ENCODE measurements at regions not wholly inside any gene's neighbourhood (a gene's known extent, or its start where the extent isn't known, plus 50 kb on each side); places are given as distances from the start of the nearest gene placed in this dataset.

DNA sequence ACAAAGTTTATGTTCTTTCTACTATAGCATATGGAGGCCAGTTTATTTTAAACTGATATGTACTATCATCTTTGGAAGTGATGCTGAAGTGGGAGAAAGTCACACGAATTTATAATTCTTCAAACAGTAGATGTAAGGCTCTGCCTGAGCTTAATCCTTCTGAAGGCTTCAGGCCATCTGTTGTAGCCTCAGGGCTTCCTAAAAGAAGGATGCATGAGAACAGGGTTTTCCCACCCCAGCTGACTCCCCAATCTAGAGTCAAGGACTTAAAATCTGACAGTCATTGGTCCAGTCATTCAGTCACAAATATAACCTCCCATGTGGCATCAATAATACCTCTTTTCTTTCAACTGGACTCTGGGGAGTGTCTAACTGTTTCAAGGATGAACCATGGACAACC is 330.5 kb downstream of the KCNS3 start:
- TF ChIP-seq, protein P1, sequence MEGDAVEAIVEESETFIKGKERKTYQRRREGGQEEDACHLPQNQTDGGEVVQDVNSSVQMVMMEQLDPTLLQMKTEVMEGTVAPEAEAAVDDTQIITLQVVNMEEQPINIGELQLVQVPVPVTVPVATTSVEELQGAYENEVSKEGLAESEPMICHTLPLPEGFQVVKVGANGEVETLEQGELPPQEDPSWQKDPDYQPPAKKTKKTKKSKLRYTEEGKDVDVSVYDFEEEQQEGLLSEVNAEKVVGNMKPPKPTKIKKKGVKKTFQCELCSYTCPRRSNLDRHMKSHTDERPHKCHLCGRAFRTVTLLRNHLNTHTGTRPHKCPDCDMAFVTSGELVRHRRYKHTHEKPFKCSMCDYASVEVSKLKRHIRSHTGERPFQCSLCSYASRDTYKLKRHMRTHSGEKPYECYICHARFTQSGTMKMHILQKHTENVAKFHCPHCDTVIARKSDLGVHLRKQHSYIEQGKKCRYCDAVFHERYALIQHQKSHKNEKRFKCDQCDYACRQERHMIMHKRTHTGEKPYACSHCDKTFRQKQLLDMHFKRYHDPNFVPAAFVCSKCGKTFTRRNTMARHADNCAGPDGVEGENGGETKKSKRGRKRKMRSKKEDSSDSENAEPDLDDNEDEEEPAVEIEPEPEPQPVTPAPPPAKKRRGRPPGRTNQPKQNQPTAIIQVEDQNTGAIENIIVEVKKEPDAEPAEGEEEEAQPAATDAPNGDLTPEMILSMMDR (IDR thresholded peaks at IDR 0.05), result no peak
- no peak for TF ChIP-seq POLR2A (IDR thresholded peaks at IDR 0.05)

All from breast epithelium (tissue), 3 donors.